ENCODE measurements at regions not wholly inside any gene's neighbourhood (a gene's known extent, or its start where the extent isn't known, plus 50 kb on each side); places are given as distances from the start of the nearest gene placed in this dataset.

GRCh38 chr2:6384341-6384740 lies 481.4 kb downstream of the CMPK2 start:
- H3K9ac ChIP-seq (ENCODE audit: low read length), result no peak overlapping the region

GRCh38 chr2:6392354-6392753 lies 473.4 kb downstream of the CMPK2 start:
- Histone ChIP-seq H4K20me1 (ENCODE audit: insufficient read depth) (no peaks in the 10 kb centered on the region), H3K9me2 (ENCODE audit: insufficient read depth) (no peaks in the 10 kb centered on the region), H3K27me3 (ENCODE audit: insufficient read depth, low read length) (no peaks in the 10 kb centered on the region), H3K36me3 (ENCODE audit: control insufficient read depth in 1 of 2, insufficient read depth in 2 of 2, low read length in 2 of 2) (no peaks in the 10 kb centered on the region), H3K4me1 (ENCODE audit: control insufficient read depth in 1 of 2, insufficient read depth in 2 of 2, low read length in 2 of 2) (no peaks in the 10 kb centered on the region), H3K4me2 (ENCODE audit: low read length) (no peak overlapping the region), H3K27ac (ENCODE audit: low read depth, low read length) (no peak overlapping the region), H3K79me2 (ENCODE audit: insufficient read depth, low read length) (no peaks in the 10 kb centered on the region), H3K9ac (ENCODE audit: low read length) (no peak overlapping the region), H3K9me3 (ENCODE audit: control insufficient read depth in 1 of 2, insufficient read depth in 1 of 2, low read depth in 1 of 2, low read length in 2 of 2) (peaks cover 4 to 9% of the 10 kb centered on the region in 2 experiments; a peak in 2 of 4 replicates), H3K4me3 (replicated peaks in 1 of 2; ENCODE audit: low read depth in 1 of 2, low read length in 2 of 2) (no peak overlapping the region), H2AFZ (ENCODE audit: low read depth, low read length, poor library complexity, severe bottlenecking) (no peak overlapping the region)
- no peak for ATAC-seq
- no peak for DNase-seq (ENCODE audit: low read depth, low spot score)
- ChIA-PET RAD21 (ENCODE audit: low non-redundant PET in 1 of 2, low total read pairs in 2 of 2, uncharacterized antibody in 2 of 2, unreplicated experiment in 2 of 2) (no interaction called here), POLR2A (no interaction called here), CTCF (no interaction called here)
- intact Hi-C loops (cut with micrococcal nuclease), result no loop called here
- TF ChIP-seq ZNF274 (IDR thresholded peaks at IDR 0.05; ENCODE audit: low read depth, low read length), result no peak
- BruUV-seq (replicated peaks), result no TSS peak

More at GRCh38 chr2:6384341-6384740, 481.4 kb downstream of the CMPK2 start:
- Histone ChIP-seq H4K20me1 (ENCODE audit: insufficient read depth) (no peaks in the 10 kb centered on the region), H3K79me2 (ENCODE audit: insufficient read depth, low read length) (no peaks in the 10 kb centered on the region), H3K36me3 (ENCODE audit: control insufficient read depth in 1 of 2, insufficient read depth in 2 of 2, low read length in 2 of 2) (no peaks in the 10 kb centered on the region), H3K4me3 (replicated peaks in 1 of 2; ENCODE audit: low read depth in 1 of 2, low read length in 2 of 2) (no peak overlapping the region), H3K9me2 (ENCODE audit: insufficient read depth) (no peaks in the 10 kb centered on the region), H2AFZ (ENCODE audit: low read depth, low read length, poor library complexity, severe bottlenecking) (no peak overlapping the region), H3K27me3 (ENCODE audit: insufficient read depth, low read length) (no peaks in the 10 kb centered on the region), H3K27ac (ENCODE audit: low read depth, low read length) (no peak overlapping the region), H3K4me2 (ENCODE audit: low read length) (no peak overlapping the region), H3K9me3 (ENCODE audit: control insufficient read depth in 1 of 2, insufficient read depth in 1 of 2, low read depth in 1 of 2, low read length in 2 of 2) (peaks cover 0 to 4% of the 10 kb centered on the region in 2 experiments; a peak in 2 of 4 replicates), H3K4me1 (ENCODE audit: control insufficient read depth in 1 of 2, insufficient read depth in 2 of 2, low read length in 2 of 2) (no peaks in the 10 kb centered on the region)
- no peak for DNase-seq (ENCODE audit: low read depth, low spot score)
- ChIA-PET RAD21 (ENCODE audit: low non-redundant PET in 1 of 2, low total read pairs in 2 of 2, uncharacterized antibody in 2 of 2, unreplicated experiment in 2 of 2) (no interaction called here), POLR2A (no interaction called here), CTCF (no interaction called here)
- TF ChIP-seq RAD21 (IDR thresholded peaks at IDR 0.05; ENCODE audit: low read depth), result no peak
- TF ChIP-seq ATF3 (IDR thresholded peaks at IDR 0.05), result no peak
- TF ChIP-seq EZH2 (IDR thresholded peaks at IDR 0.05), result no peak
- no peak for TF ChIP-seq SRF (IDR thresholded peaks at IDR 0.05; ENCODE audit: low read depth)
- TF ChIP-seq CEBPB (IDR thresholded peaks at IDR 0.05; ENCODE audit: low read depth), result no peak
- no peak for TF ChIP-seq CBX3 (IDR thresholded peaks at IDR 0.05; ENCODE audit: low read depth)
- no peak for TF ChIP-seq EZH2phosphoT487 (IDR thresholded peaks at IDR 0.05; ENCODE audit: borderline replicate concordance)
- intact Hi-C loops (cut with micrococcal nuclease), result no loop called here
- BruUV-seq (replicated peaks), result no TSS peak
- ATAC-seq, result no peak

Measured in HCT116 (cell line).